ENCODE measurements at regions not wholly inside any gene's neighbourhood (a gene's known extent, or its start where the extent isn't known, plus 50 kb on each side); places are given as distances from the start of the nearest gene placed in this dataset.
"Not testable (repeated sequence)": the region's sequence is repeated elsewhere in the genome, so short reads cannot be mapped to it uniquely, and the experiment has no call there.

GRCh38 chr7:36062154-36062815 lies 90.8 kb upstream of the EEPD1 start:
- H3K4me2 ChIP-seq: no peak overlapping the region
- H3K9me3 ChIP-seq: no peaks in the 10 kb centered on the region
- FAIRE-seq (no peak), DNase-seq (ENCODE audit: low read depth in 1 of 2, low spot score in 1 of 2) (no peak), ATAC-seq (peak in 1 of 2 experiments; percentile 58; a peak in 3 of 6 replicates)
- WGBS (ENCODE audit: missing lambda C conversion rate): 66% methylated on average over 4 of the region's 4 CpGs
- no peaks in the 10 kb centered on the region for H3K4me1 ChIP-seq
- H3K27ac ChIP-seq: no peak overlapping the region
- ChIA-PET CTCF (interaction anchor here (1.0 to 1.4 kb wide), 3 partner anchors 13 to 26 kb away, joined by 3 to 4 read pairs (median 3); no protein-coding TSS in a partner anchor), POLR2A (no interaction called here)
- H3K4me3 ChIP-seq: no peak overlapping the region
- no peak for TF ChIP-seq NR3C1 (IDR thresholded peaks at IDR 0.05)
- no peak for TF ChIP-seq ZFP36 (IDR thresholded peaks at IDR 0.05; ENCODE audit: borderline replicate concordance, partially characterized antibody)
- no peak for TF ChIP-seq HOXB5 (CRISPR knock-in tag; IDR thresholded peaks at IDR 0.05)
- no peak for TF ChIP-seq RCOR1 (IDR thresholded peaks at IDR 0.05; ENCODE audit: low read depth, low read length)
- no peak for TF ChIP-seq NPAS2 (CRISPR knock-in tag; IDR thresholded peaks at IDR 0.05; ENCODE audit: borderline replicate concordance)
- TF ChIP-seq JUN (IDR thresholded peaks at IDR 0.05): no peak
- no peak for TF ChIP-seq FOSB (CRISPR knock-in tag; IDR thresholded peaks at IDR 0.05)

- TF ChIP-seq CHD4 (IDR thresholded peaks at IDR 0.05; ENCODE audit: borderline replicate concordance): no peak
- TF ChIP-seq ZNF302 (CRISPR knock-in tag; IDR thresholded peaks at IDR 0.05): no peak
- TF ChIP-seq NR3C1 (IDR thresholded peaks at IDR 0.05): no peak
- no peak for TF ChIP-seq E2F6 (IDR thresholded peaks at IDR 0.05; ENCODE audit: borderline replicate concordance, low read depth)
- no peak for TF ChIP-seq POLR2AphosphoS2 (conservative IDR thresholded peaks at IDR 0.05; ENCODE audit: low read length)
- TF ChIP-seq KDM1A (IDR thresholded peaks at IDR 0.05; ENCODE audit: low read depth): no peak
- TF ChIP-seq EHF (CRISPR knock-in tag; IDR thresholded peaks at IDR 0.05): no peak
- TF ChIP-seq MYC (IDR thresholded peaks at IDR 0.05; ENCODE audit: borderline replicate concordance, low read length): no peak
- no peak for TF ChIP-seq FOXS1 (CRISPR knock-in tag; IDR thresholded peaks at IDR 0.05)
- no peak for TF ChIP-seq GATA3 (IDR thresholded peaks at IDR 0.05; ENCODE audit: borderline replicate concordance)
- no peak for TF ChIP-seq RCOR1 (IDR thresholded peaks at IDR 0.05; ENCODE audit: low read depth, low read length)
- TF ChIP-seq RAD21 (conservative IDR thresholded peaks at IDR 0.05 in 1 of 2, IDR thresholded peaks at IDR 0.05 in 1 of 2): no peak
- TF ChIP-seq HOXA7 (CRISPR knock-in tag; IDR thresholded peaks at IDR 0.05): no peak
- TF ChIP-seq MAZ (IDR thresholded peaks at IDR 0.05; ENCODE audit: borderline replicate concordance, low read depth, low read length): no peak
- TF ChIP-seq HOXB13 (CRISPR knock-in tag; IDR thresholded peaks at IDR 0.05; ENCODE audit: low read depth): no peak
- Histone ChIP-seq H3K4me3 (no peak overlapping the region), H3K9me3 (no peaks in the 10 kb centered on the region), H3K27ac (no peak overlapping the region), H3K4me2 (no peak overlapping the region), H3K4me1 (no peaks in the 10 kb centered on the region)
- POLR2A ChIA-PET: no interaction called here
- 74% methylated on average over 3 of the region's 3 CpGs for WGBS (ENCODE audit: missing lambda C conversion rate)
- ATAC-seq: no peak
- no peak for DNase-seq (ENCODE audit: low read depth in 1 of 2, low spot score in 1 of 2)
- CTCF ChIA-PET: interaction anchor here (0.6 kb wide), 1 partner anchor 47 kb away, joined by 3 read pairs; no protein-coding TSS in a partner anchor
- no peak for FAIRE-seq
These were observed 88.4 kb upstream of the EEPD1 start for GRCh38 chr7:36064676-36065075.

GRCh38 chr7:36065563-36066342 lies 87.3 kb upstream of the EEPD1 start:
- H3K9me3 ChIP-seq; FAIRE-seq; DNase-seq (ENCODE audit: low read depth in 1 of 2, low spot score in 1 of 2); H3K4me2 ChIP-seq; H3K27ac ChIP-seq; ATAC-seq; H3K4me1 ChIP-seq; POLR2A ChIA-PET; H3K4me3 ChIP-seq: not testable (repeated sequence)
- CTCF ChIA-PET: interaction anchor here (0.6 kb wide), 2 partner anchors 124 to 146 kb away, joined by 3 read pairs; no protein-coding TSS in a partner anchor
- 71% methylated on average over 10 of the region's 10 CpGs for WGBS (ENCODE audit: missing lambda C conversion rate)
